ENCODE measurements at regions not wholly inside any gene's neighbourhood (a gene's known extent, or its start where the extent isn't known, plus 50 kb on each side); places are given as distances from the start of the nearest gene placed in this dataset.

DNA sequence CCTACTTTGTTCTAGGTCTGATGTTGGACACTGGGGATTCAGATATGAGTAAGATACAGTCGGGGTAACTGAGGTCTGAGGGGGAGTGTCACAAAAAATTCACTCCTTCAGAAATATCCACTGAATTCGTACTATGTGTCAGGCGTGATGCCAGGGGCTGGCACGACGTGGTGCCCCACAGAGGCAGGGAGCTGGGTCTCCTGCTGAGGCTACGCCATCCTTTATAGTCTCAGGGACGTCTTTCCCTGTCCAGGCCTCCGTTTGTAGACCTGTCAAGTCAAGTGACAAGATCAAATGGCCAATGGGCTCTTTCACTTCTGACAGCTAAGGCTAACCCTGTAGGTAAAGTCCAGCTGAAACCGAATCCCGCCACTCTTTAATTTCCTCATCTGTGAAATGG, 118.8 kb upstream of the SMIM23 start:
- Histone ChIP-seq H3K36me3 (no peaks in the 10 kb centered on the region), H3K27ac (no peak overlapping the region), H3K9me3 (no peaks in the 10 kb centered on the region), H3K4me1 (peaks cover 0 to 6% (median 2%) of the 10 kb centered on the region in 4 donors), H3K27me3 (no peaks in the 10 kb centered on the region), H3K4me3 (no peak overlapping the region)
- no peak for TF ChIP-seq EP300 (IDR thresholded peaks at IDR 0.05)
- TF ChIP-seq POLR2AphosphoS5 (IDR thresholded peaks at IDR 0.05), result no peak
- TF ChIP-seq, protein P1, sequence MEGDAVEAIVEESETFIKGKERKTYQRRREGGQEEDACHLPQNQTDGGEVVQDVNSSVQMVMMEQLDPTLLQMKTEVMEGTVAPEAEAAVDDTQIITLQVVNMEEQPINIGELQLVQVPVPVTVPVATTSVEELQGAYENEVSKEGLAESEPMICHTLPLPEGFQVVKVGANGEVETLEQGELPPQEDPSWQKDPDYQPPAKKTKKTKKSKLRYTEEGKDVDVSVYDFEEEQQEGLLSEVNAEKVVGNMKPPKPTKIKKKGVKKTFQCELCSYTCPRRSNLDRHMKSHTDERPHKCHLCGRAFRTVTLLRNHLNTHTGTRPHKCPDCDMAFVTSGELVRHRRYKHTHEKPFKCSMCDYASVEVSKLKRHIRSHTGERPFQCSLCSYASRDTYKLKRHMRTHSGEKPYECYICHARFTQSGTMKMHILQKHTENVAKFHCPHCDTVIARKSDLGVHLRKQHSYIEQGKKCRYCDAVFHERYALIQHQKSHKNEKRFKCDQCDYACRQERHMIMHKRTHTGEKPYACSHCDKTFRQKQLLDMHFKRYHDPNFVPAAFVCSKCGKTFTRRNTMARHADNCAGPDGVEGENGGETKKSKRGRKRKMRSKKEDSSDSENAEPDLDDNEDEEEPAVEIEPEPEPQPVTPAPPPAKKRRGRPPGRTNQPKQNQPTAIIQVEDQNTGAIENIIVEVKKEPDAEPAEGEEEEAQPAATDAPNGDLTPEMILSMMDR (IDR thresholded peaks at IDR 0.05), result no peak
- no peak for TF ChIP-seq POLR2A (IDR thresholded peaks at IDR 0.05)
- ATAC-seq (ENCODE audit: low FRiP score in 2 of 2) (no peak), DNase-seq (peak in 1 of 2 donors; percentile 30)
- WGBS, 2 donors, result 91 to 92% methylated on average over 10 of the region's 10 CpGs

DNA sequence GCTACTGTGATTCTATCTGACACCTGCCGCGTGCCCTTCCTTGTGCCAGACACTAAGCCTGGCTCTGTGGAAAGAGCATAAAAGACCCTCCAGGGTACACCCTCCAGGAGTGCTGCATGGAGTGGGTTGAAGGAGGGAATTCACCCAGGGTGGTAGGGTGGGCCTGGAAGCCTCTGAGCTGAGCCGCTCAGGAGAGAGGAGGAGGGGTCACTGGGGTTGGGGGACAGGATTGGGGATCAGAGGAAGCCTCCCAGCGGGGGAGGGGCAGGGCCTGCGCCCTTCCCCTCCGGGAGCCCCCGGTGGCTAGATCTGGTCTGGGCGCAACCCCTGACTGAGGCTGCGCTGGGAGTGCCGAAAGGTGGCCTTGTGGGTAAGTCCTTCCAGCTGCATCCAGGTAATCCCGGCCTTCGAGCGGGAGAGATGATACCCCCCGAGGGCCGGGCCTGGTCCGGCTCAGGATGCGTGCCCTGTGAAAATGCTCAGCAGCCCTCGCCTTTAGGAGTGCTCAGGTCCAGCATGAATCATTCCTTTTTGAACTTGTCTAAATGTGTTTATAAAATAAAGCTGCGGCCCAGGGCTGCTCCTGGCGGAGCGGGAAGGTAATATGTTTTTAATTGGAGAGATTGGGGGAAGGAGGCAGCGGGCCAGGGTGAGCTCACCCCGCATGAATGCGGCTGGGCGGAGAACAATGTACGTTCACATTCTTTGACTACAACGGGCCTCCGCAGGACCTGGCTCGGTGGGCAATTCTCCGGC, 118.1 kb upstream of the SMIM23 start:
- H3K27ac ChIP-seq, result no peak overlapping the region
- H3K36me3 ChIP-seq, result no peaks in the 10 kb centered on the region
- no peaks in the 10 kb centered on the region for H3K9me3 ChIP-seq
- peaks cover 0 to 6% (median 2%) of the 10 kb centered on the region in 4 donors for H3K4me1 ChIP-seq
- H3K27me3 ChIP-seq, result no peaks in the 10 kb centered on the region
- peak in 1 of 2 donors; percentile 86 for DNase-seq
- WGBS, 2 donors, result 67 to 74% methylated on average over 29 to 30 of the region's 30 CpGs
- ATAC-seq (ENCODE audit: low FRiP score in 2 of 2), result peak; percentile 74 to 91
- TF ChIP-seq EP300 (IDR thresholded peaks at IDR 0.05), result no peak
- TF ChIP-seq, protein P1 (IDR thresholded peaks at IDR 0.05), result peak in 1 of 6 experiments; percentile 33
- no peak for TF ChIP-seq POLR2A (IDR thresholded peaks at IDR 0.05)
- TF ChIP-seq POLR2AphosphoS5 (IDR thresholded peaks at IDR 0.05), result no peak
- no peak overlapping the region for H3K4me3 ChIP-seq

DNA sequence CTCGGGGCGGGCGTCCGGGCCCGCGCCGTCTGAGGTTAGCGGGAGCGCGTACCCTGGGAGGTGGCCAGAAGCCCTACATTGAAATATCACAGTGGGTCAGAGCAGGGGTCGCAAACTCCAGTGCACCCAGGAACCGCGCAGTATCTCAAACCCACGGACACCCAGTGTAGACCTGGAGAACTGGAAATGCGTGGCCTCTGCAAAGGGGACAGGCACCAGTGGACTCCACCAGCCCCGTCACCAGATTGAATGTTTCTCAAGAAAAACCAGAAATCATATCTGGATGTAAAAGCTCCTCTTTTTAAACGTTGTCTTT, 117.6 kb upstream of the SMIM23 start:
- no peak for TF ChIP-seq EP300 (IDR thresholded peaks at IDR 0.05)
- TF ChIP-seq, protein P1 (IDR thresholded peaks at IDR 0.05), result peak in 1 of 6 experiments; percentile 0
- Histone ChIP-seq H3K4me3 (no peak overlapping the region), H3K27ac (no peak overlapping the region), H3K4me1 (peaks cover 0 to 6% (median 2%) of the 10 kb centered on the region in 4 donors), H3K27me3 (no peaks in the 10 kb centered on the region), H3K36me3 (no peaks in the 10 kb centered on the region), H3K9me3 (no peaks in the 10 kb centered on the region)
- DNase-seq, result no peak
- 67 to 80% methylated on average over 7 to 17 of the region's 17 CpGs for WGBS, 2 donors
- no peak for ATAC-seq (ENCODE audit: low FRiP score in 2 of 2)

DNA sequence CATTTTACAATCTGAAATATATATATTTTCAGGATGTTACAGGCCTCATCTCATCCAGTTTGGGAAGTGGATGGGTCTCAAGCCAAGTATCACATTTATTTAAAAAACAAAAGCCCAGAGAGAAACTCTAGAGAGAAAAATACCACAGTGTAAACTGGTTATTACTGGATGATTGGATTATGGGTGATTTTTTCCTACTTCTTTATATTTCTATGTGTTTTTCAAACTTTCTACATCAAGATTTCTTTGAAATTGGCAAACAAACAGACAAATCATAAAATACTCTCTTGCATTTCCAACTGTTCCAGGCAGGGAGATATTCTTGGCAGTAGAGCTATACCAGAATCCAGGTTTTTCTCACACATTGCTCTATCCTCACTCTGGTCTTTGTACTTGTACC, 116.0 kb upstream of the SMIM23 start:
- DNase-seq, result no peak
- Histone ChIP-seq H3K4me3 (no peak overlapping the region), H3K27me3 (no peaks in the 10 kb centered on the region), H3K36me3 (no peaks in the 10 kb centered on the region), H3K9me3 (peaks cover 0 to 5% (median 0%) of the 10 kb centered on the region in 4 donors), H3K4me1 (peaks cover 0 to 6% (median 2%) of the 10 kb centered on the region in 4 donors), H3K27ac (no peak overlapping the region)
- TF ChIP-seq POLR2AphosphoS5 (IDR thresholded peaks at IDR 0.05) (no peak), POLR2A (IDR thresholded peaks at IDR 0.05) (no peak)
- no peak for ATAC-seq (ENCODE audit: low FRiP score in 2 of 2)

DNA sequence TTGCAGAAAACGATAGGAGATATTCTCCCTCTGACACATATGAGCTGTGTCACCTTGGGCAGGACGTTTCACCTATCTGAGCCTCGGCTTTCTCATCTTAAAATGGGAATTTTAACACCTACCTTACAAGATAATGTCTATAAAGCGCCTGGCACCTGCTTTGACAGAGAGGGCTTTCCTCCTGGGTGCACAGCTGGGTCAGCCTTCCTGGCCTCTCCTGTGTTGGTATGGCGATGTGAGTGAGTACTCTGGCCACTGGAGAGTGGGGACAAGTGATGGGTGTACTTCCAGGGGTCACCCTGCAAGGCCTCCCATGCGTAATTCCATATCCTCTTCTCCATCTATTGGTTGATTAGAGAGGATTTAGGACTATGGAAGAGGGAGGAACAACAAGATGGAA, 113.1 kb upstream of the SMIM23 start:
- Histone ChIP-seq H3K27me3 (no peaks in the 10 kb centered on the region), H3K27ac (no peak overlapping the region), H3K4me1 (peaks cover 0 to 5% (median 2%) of the 10 kb centered on the region in 4 donors), H3K4me3 (no peak overlapping the region), H3K36me3 (no peaks in the 10 kb centered on the region), H3K9me3 (peaks cover 0 to 5% (median 0%) of the 10 kb centered on the region in 4 donors)
- TF ChIP-seq, protein P1 (IDR thresholded peaks at IDR 0.05), result no peak
- no peak for TF ChIP-seq EP300 (IDR thresholded peaks at IDR 0.05)
- no peak for TF ChIP-seq POLR2AphosphoS5 (IDR thresholded peaks at IDR 0.05)
- TF ChIP-seq POLR2A (IDR thresholded peaks at IDR 0.05), result no peak
- WGBS, 2 donors, result 84 to 89% methylated on average over 6 of the region's 6 CpGs
- ATAC-seq (ENCODE audit: low FRiP score in 2 of 2), result no peak
- no peak for DNase-seq
